Tibial nerve (tissue), 4 donors: ENCODE measurements at regions not wholly inside any gene's neighbourhood (a gene's known extent, or its start where the extent isn't known, plus 50 kb on each side); places are given as distances from the start of the nearest gene placed in this dataset.

Source experiments
- EP300 ChIP-seq, 2 donors: sonication (generic); formaldehyde crosslinking; IDR thresholded peaks; one replicate each; pipeline ENCODE4 v1.6.1; 2017; ENCODE audit warnings: antibody characterized with exemption in 2 of 2, mild to moderate bottlenecking in 1 of 2
- POLR2A ChIP-seq, 2 donors: fragments of 450-650 bp; IDR thresholded peaks; one replicate each; pipeline ENCODE4 v1.6.1; 2017; ENCODE audit warnings: antibody characterized with exemption in 2 of 2, mild to moderate bottlenecking in 2 of 2, moderate library complexity in 2 of 2
- TF ChIP-seq, protein P1 (sequence below), 5 experiments: fragments of 200-600 bp in 3 of 5; fragments of 450-650 bp in 2 of 5; sonication (generic) in 3 of 5; IDR thresholded peaks; one replicate each; pipeline ENCODE4 v1.5.1; 2016 to 2019; ENCODE audit warnings: antibody characterized with exemption in 5 of 5, mild to moderate bottlenecking in 3 of 5, moderate library complexity in 2 of 5

DNA sequence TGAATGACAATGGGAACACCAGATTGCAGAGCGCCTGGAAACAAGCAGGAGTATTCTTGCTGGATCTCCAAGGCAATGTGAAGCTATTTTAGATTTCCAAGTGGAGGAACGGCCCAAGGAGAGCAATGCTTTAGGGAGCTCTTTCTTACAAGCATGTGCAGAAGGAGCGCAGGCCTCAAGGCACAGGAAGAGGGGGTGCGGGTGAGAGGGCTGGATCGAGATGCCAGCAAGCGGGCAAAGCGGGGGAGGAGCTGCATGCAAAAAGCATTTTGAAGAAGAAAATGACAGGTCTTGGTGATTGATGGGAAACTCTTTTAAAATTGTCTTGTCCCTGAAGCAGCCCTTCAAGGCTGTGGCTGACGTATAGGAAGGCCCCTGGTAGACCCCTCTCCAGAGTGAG is 171.9 kb downstream of the QRSL1 start:
- TF ChIP-seq POLR2A (IDR thresholded peaks at IDR 0.05): no peak
- TF ChIP-seq, protein P1, sequence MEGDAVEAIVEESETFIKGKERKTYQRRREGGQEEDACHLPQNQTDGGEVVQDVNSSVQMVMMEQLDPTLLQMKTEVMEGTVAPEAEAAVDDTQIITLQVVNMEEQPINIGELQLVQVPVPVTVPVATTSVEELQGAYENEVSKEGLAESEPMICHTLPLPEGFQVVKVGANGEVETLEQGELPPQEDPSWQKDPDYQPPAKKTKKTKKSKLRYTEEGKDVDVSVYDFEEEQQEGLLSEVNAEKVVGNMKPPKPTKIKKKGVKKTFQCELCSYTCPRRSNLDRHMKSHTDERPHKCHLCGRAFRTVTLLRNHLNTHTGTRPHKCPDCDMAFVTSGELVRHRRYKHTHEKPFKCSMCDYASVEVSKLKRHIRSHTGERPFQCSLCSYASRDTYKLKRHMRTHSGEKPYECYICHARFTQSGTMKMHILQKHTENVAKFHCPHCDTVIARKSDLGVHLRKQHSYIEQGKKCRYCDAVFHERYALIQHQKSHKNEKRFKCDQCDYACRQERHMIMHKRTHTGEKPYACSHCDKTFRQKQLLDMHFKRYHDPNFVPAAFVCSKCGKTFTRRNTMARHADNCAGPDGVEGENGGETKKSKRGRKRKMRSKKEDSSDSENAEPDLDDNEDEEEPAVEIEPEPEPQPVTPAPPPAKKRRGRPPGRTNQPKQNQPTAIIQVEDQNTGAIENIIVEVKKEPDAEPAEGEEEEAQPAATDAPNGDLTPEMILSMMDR (IDR thresholded peaks at IDR 0.05): no peak
- TF ChIP-seq EP300 (IDR thresholded peaks at IDR 0.05): no peak
